Bronchial epithelial cell (primary cell): ENCODE measurements at regions not wholly inside any gene's neighbourhood (a gene's known extent, or its start where the extent isn't known, plus 50 kb on each side); places are given as distances from the start of the nearest gene placed in this dataset.
"Not testable (repeated sequence)": the region's sequence is repeated elsewhere in the genome, so short reads cannot be mapped to it uniquely, and the experiment has no call there.

Experiments
- DNase-seq: peaks from one replicate; pipeline ENCODE4 v3.0.0-alpha.2; 2010; ENCODE audit warnings: low read depth
- FAIRE-seq: peaks from 2 replicates; lab custom pipeline; 2011; peaks lifted over from hg19 to GRCh38; lab: Jason Lieb, UNC
- H3K27me3 ChIP-seq: 2 replicates; pipeline ENCODE4 v1.5.1; 2011; ENCODE audit warnings: low read length; ENCODE audit not compliant: control insufficient read depth, insufficient read depth
- H3K36me3 ChIP-seq: 2 replicates; pipeline ENCODE4 v1.5.1; 2011; ENCODE audit warnings: low read length; ENCODE audit not compliant: control insufficient read depth, insufficient read depth
- H3K4me3 ChIP-seq: 2 replicates; pipeline ENCODE4 v1.5.1; 2011; ENCODE audit warnings: mild to moderate bottlenecking, low read depth, low read length, control low read depth
- CTCF ChIP-seq: IDR thresholded peaks from 2 replicates; pipeline ENCODE4 v1.5.1; 2011; ENCODE audit warnings: mild to moderate bottlenecking, moderate library complexity, low read length, control low read depth, inconsistent platforms; ENCODE audit not compliant: insufficient read depth, severe bottlenecking

DNA sequence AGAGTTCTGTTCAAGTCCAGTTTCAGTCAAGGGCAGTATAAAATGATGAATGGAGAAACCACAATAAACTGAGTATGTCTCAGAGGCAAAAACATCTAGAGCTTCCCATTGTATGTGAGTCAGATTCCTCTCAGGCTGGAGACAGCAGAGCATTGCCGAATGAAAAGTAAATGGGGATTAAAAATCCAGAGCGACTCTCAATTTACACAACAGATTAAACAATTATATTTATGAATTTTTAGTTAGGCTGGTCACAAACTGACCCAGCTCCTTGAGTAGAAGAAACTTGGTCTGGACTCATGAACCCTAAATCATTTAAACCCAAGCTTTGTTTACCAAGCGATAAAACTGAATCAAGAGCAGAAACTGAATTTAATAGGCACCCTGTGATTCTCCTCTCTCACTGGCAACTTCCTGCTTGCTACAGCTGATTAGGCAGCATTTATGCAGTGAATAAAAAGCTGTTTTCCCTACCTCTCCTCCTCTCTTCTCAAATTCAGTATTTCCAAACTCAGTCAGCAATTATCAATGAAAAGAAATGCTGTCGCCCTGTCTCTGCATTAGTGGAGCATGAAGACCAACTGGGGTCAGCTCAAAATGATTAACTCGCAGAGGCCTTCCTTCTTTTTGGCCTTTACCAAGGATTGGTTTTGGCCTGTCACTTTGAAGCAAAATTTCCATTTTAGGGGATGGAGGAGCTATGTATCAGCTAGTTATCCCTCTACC is 568.0 kb downstream of the PDHA2 start:
- no peak for DNase-seq
- Histone ChIP-seq H3K4me3 (no peak overlapping the region), H3K27me3 (no peaks in the 10 kb centered on the region), H3K36me3 (no peaks in the 10 kb centered on the region)
- no peak for TF ChIP-seq CTCF
- no peak for FAIRE-seq

- not testable (repeated sequence) for DNase-seq, H3K36me3 ChIP-seq, H3K27me3 ChIP-seq, H3K4me3 ChIP-seq, FAIRE-seq
These were observed 575.0 kb downstream of the PDHA2 start for GRCh38 chr4:96414853-96415252.

- H3K27me3 ChIP-seq = no peaks in the 10 kb centered on the region
- no peak for TF ChIP-seq CTCF
- no peak overlapping the region for H3K4me3 ChIP-seq
- no peaks in the 10 kb centered on the region for H3K36me3 ChIP-seq
- DNase-seq (no peak), FAIRE-seq (no peak)
These were observed 589.8 kb downstream of the PDHA2 start for GRCh38 chr4:96429657-96430056.

- no peak for TF ChIP-seq CTCF
- Histone ChIP-seq H3K36me3 (no peaks in the 10 kb centered on the region), H3K4me3 (no peak overlapping the region), H3K27me3 (no peaks in the 10 kb centered on the region)
- no peak for FAIRE-seq
- no peak for DNase-seq
These were observed 591.2 kb downstream of the PDHA2 start for GRCh38 chr4:96431094-96431493.

DNA sequence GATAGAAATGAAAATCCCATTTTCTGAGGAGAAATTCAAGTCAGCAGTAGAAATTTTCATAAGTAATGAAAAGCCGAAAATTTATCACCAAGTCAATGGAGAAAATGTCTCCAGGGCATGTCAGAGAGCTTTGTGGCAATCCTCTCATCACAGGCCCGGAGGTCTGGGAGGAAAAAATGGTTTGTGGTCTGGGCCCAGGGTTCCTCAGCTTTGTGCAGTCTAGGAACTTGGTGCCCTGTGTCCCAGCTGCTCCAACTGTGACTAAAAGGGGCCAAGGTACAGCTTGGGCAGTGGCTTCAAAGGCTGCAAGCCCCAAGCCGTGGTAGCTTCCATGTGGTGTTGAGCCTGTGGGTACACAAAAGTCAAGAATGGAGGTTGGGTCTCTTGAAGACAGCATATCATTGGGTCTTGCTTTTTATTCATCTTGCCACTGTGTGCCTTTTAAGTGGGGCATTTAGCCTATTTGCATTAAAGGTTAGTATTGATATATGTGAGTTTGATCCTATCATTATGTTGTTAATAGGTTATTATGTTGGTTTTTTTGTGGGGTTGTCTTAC is 608.5 kb downstream of the PDHA2 start:
- TF ChIP-seq CTCF = no peak
- DNase-seq (no peak), FAIRE-seq (no peak)
- no peaks in the 10 kb centered on the region for H3K27me3 ChIP-seq
- H3K36me3 ChIP-seq = no peaks in the 10 kb centered on the region
- H3K4me3 ChIP-seq = no peak overlapping the region

- TF ChIP-seq CTCF = no peak
- FAIRE-seq (no peak), DNase-seq (no peak)
- Histone ChIP-seq H3K36me3 (no peaks in the 10 kb centered on the region), H3K4me3 (no peak overlapping the region), H3K27me3 (no peaks in the 10 kb centered on the region)
These were observed 615.3 kb downstream of the PDHA2 start for GRCh38 chr4:96455045-96455720.

DNA sequence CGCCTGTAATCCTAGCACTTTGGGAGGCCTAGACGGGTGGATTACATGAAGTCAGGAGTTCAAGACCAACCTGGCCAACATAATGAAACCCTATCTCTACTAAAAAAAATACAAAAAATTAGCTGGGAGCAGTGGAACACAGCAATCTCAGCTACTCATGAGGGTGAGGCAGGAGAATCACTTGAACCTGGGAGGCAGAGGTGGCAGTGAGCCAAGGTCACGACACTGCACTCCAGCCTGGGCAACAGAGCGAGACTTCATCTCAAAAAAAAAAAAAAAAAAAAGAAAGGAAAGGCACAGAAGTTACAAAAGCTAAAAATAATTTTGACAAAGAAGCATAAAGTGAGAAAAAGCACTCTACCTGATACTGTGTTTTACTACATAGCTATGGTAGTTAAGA is 618.1 kb downstream of the PDHA2 start:
- H3K4me3 ChIP-seq, H3K27me3 ChIP-seq, H3K36me3 ChIP-seq, DNase-seq, FAIRE-seq: not testable (repeated sequence)
